ENCODE measurements at regions not wholly inside any gene's neighbourhood (a gene's known extent, or its start where the extent isn't known, plus 50 kb on each side); places are given as distances from the start of the nearest gene placed in this dataset.

GRCh38 chr17:51491416-51491815 lies 231.1 kb downstream of the UTP18 start:
- Histone ChIP-seq H3K27ac (no peak overlapping the region), H3F3A (ENCODE audit: insufficient read depth) (no peaks in the 10 kb centered on the region), H3K4me3 (no peak overlapping the region), H3K9me2 (ENCODE audit: insufficient read depth) (no peaks in the 10 kb centered on the region), H3K9me3 (ENCODE audit: low read depth) (no peaks in the 10 kb centered on the region), H3K27me3 (replicated peaks; ENCODE audit: insufficient read depth) (no peaks in the 10 kb centered on the region), H3K4me2 (ENCODE audit: unreplicated experiment) (no peak overlapping the region), H3K36me3 (ENCODE audit: low read depth) (no peaks in the 10 kb centered on the region), H2AFZ (no peak overlapping the region), H4K20me1 (ENCODE audit: insufficient read depth) (no peaks in the 10 kb centered on the region), H3K9ac (no peak overlapping the region), H3K79me2 (ENCODE audit: insufficient read depth) (no peaks in the 10 kb centered on the region), H3K4me1 (ENCODE audit: insufficient read depth) (no peaks in the 10 kb centered on the region)
- WGBS, 2 experiments (ENCODE audit: low coverage in 1 of 2, low lambda C conversion rate in 2 of 2, missing lambda C conversion rate in 2 of 2): 46 to 49% methylated on average over 6 of the region's 6 CpGs
- in situ Hi-C loops (cut with MboI): no loop called here
- DNase-seq: no peak
- no peak for TF ChIP-seq EZH2phosphoT487 (IDR thresholded peaks at IDR 0.05; ENCODE audit: insufficient read depth, low read depth)
- TF ChIP-seq EZH2 (IDR thresholded peaks at IDR 0.05; ENCODE audit: insufficient read depth, poor library complexity, severe bottlenecking): no peak

GRCh38 chr17:51493206-51493605 lies 232.9 kb downstream of the UTP18 start:
- 24% methylated on average over 2 of the region's 2 CpGs for WGBS, 2 experiments (ENCODE audit: low coverage in 1 of 2, low lambda C conversion rate in 2 of 2, missing lambda C conversion rate in 2 of 2)

GRCh38 chr17:51496378-51496777 lies 236.0 kb downstream of the UTP18 start:
- no peak overlapping the region for H3K4me3 ChIP-seq
- no peaks in the 10 kb centered on the region for H3K79me2 ChIP-seq (ENCODE audit: insufficient read depth)
- H3K9me2 ChIP-seq (ENCODE audit: insufficient read depth): no peaks in the 10 kb centered on the region
- H3K9ac ChIP-seq: no peak overlapping the region
- no peak overlapping the region for H3K4me2 ChIP-seq (ENCODE audit: unreplicated experiment)
- H4K20me1 ChIP-seq (ENCODE audit: insufficient read depth): no peaks in the 10 kb centered on the region
- no peak for TF ChIP-seq EZH2phosphoT487 (IDR thresholded peaks at IDR 0.05; ENCODE audit: insufficient read depth, low read depth)
- TF ChIP-seq EZH2 (IDR thresholded peaks at IDR 0.05; ENCODE audit: insufficient read depth, poor library complexity, severe bottlenecking): no peak
- no peaks in the 10 kb centered on the region for H3K9me3 ChIP-seq (ENCODE audit: low read depth)
- no peaks in the 10 kb centered on the region for H3F3A ChIP-seq (ENCODE audit: insufficient read depth)
- no peaks in the 10 kb centered on the region for H3K4me1 ChIP-seq (ENCODE audit: insufficient read depth)
- 3 to 13% methylated on average over 1 of the region's 1 CpG for WGBS, 2 experiments (ENCODE audit: low coverage in 1 of 2, low lambda C conversion rate in 2 of 2, missing lambda C conversion rate in 2 of 2)
- H3K36me3 ChIP-seq (ENCODE audit: low read depth): no peaks in the 10 kb centered on the region
- in situ Hi-C loops (cut with MboI): no loop called here
- H2AFZ ChIP-seq: no peak overlapping the region
- H3K27ac ChIP-seq: no peak overlapping the region
- no peaks in the 10 kb centered on the region for H3K27me3 ChIP-seq (replicated peaks; ENCODE audit: insufficient read depth)
- DNase-seq: no peak

More at GRCh38 chr17:51493206-51493605, 232.9 kb downstream of the UTP18 start:
- H3K27ac ChIP-seq: no peak overlapping the region
- H3K9ac ChIP-seq: no peak overlapping the region
- no peaks in the 10 kb centered on the region for H3K36me3 ChIP-seq (ENCODE audit: low read depth)
- in situ Hi-C loops (cut with MboI): no loop called here
- no peaks in the 10 kb centered on the region for H4K20me1 ChIP-seq (ENCODE audit: insufficient read depth)
- no peaks in the 10 kb centered on the region for H3K27me3 ChIP-seq (replicated peaks; ENCODE audit: insufficient read depth)
- H2AFZ ChIP-seq: no peak overlapping the region
- H3K4me1 ChIP-seq (ENCODE audit: insufficient read depth): no peaks in the 10 kb centered on the region
- H3K9me3 ChIP-seq (ENCODE audit: low read depth): no peaks in the 10 kb centered on the region
- no peaks in the 10 kb centered on the region for H3K79me2 ChIP-seq (ENCODE audit: insufficient read depth)
- no peaks in the 10 kb centered on the region for H3F3A ChIP-seq (ENCODE audit: insufficient read depth)
- no peak for DNase-seq
- no peak overlapping the region for H3K4me2 ChIP-seq (ENCODE audit: unreplicated experiment)
- TF ChIP-seq EZH2phosphoT487 (IDR thresholded peaks at IDR 0.05; ENCODE audit: insufficient read depth, low read depth): no peak
- no peak for TF ChIP-seq EZH2 (IDR thresholded peaks at IDR 0.05; ENCODE audit: insufficient read depth, poor library complexity, severe bottlenecking)
- no peaks in the 10 kb centered on the region for H3K9me2 ChIP-seq (ENCODE audit: insufficient read depth)
- no peak overlapping the region for H3K4me3 ChIP-seq

GRCh38 chr17:51499897-51500296 lies 239.6 kb downstream of the UTP18 start:
- WGBS, 2 experiments (ENCODE audit: low coverage in 1 of 2, low lambda C conversion rate in 2 of 2, missing lambda C conversion rate in 2 of 2): 10 to 14% methylated on average over 1 of the region's 1 CpG
- Histone ChIP-seq H3K4me1 (ENCODE audit: insufficient read depth) (no peaks in the 10 kb centered on the region), H3K4me3 (no peak overlapping the region), H3K4me2 (ENCODE audit: unreplicated experiment) (no peak overlapping the region), H3K9me2 (ENCODE audit: insufficient read depth) (no peaks in the 10 kb centered on the region), H4K20me1 (ENCODE audit: insufficient read depth) (no peaks in the 10 kb centered on the region), H3K9ac (no peak overlapping the region), H3K36me3 (ENCODE audit: low read depth) (no peaks in the 10 kb centered on the region), H3K79me2 (ENCODE audit: insufficient read depth) (no peaks in the 10 kb centered on the region), H3K27me3 (replicated peaks; ENCODE audit: insufficient read depth) (no peaks in the 10 kb centered on the region), H3K27ac (no peak overlapping the region), H2AFZ (no peak overlapping the region), H3K9me3 (ENCODE audit: low read depth) (no peaks in the 10 kb centered on the region), H3F3A (ENCODE audit: insufficient read depth) (no peaks in the 10 kb centered on the region)
- in situ Hi-C loops (cut with MboI): no loop called here
- no peak for TF ChIP-seq EZH2phosphoT487 (IDR thresholded peaks at IDR 0.05; ENCODE audit: insufficient read depth, low read depth)
- no peak for TF ChIP-seq EZH2 (IDR thresholded peaks at IDR 0.05; ENCODE audit: insufficient read depth, poor library complexity, severe bottlenecking)
- DNase-seq: no peak

GRCh38 chr17:51500454-51500853 lies 240.1 kb downstream of the UTP18 start:
- H3K9me3 ChIP-seq (ENCODE audit: low read depth): no peaks in the 10 kb centered on the region
- no peaks in the 10 kb centered on the region for H3K27me3 ChIP-seq (replicated peaks; ENCODE audit: insufficient read depth)
- WGBS, 2 experiments (ENCODE audit: low coverage in 1 of 2, low lambda C conversion rate in 2 of 2, missing lambda C conversion rate in 2 of 2): 3% methylated on average over 1 of the region's 1 CpG
- H3K79me2 ChIP-seq (ENCODE audit: insufficient read depth): no peaks in the 10 kb centered on the region
- TF ChIP-seq EZH2 (IDR thresholded peaks at IDR 0.05; ENCODE audit: insufficient read depth, poor library complexity, severe bottlenecking) (no peak), EZH2phosphoT487 (IDR thresholded peaks at IDR 0.05; ENCODE audit: insufficient read depth, low read depth) (no peak)
- H4K20me1 ChIP-seq (ENCODE audit: insufficient read depth): no peaks in the 10 kb centered on the region
- H3K36me3 ChIP-seq (ENCODE audit: low read depth): no peaks in the 10 kb centered on the region
- H3F3A ChIP-seq (ENCODE audit: insufficient read depth): no peaks in the 10 kb centered on the region
- H3K4me1 ChIP-seq (ENCODE audit: insufficient read depth): no peaks in the 10 kb centered on the region
- no peak for DNase-seq
- H3K27ac ChIP-seq: no peak overlapping the region
- in situ Hi-C loops (cut with MboI): no loop called here
- H2AFZ ChIP-seq: no peak overlapping the region
- no peak overlapping the region for H3K4me3 ChIP-seq
- H3K9ac ChIP-seq: no peak overlapping the region
- no peak overlapping the region for H3K4me2 ChIP-seq (ENCODE audit: unreplicated experiment)
- no peaks in the 10 kb centered on the region for H3K9me2 ChIP-seq (ENCODE audit: insufficient read depth)
